Gastroesophageal sphincter (tissue), 3 donors: ENCODE measurements at regions not wholly inside any gene's neighbourhood (a gene's known extent, or its start where the extent isn't known, plus 50 kb on each side); places are given as distances from the start of the nearest gene placed in this dataset.

ENCODE experiments used
- POLR2A ChIP-seq, 2 donors: fragments of 450-650 bp; IDR thresholded peaks; one replicate each; pipeline ENCODE4 v1.6.1; 2017; ENCODE audit warnings: antibody characterized with exemption in 2 of 2, mild to moderate bottlenecking in 2 of 2, moderate library complexity in 1 of 2
- POLR2AphosphoS5 ChIP-seq: sonication (generic); formaldehyde crosslinking; IDR thresholded peaks from one replicate; pipeline ENCODE4 v1.6.1; 2017; ENCODE audit warnings: antibody characterized with exemption
- TF ChIP-seq, protein P1 (sequence below), 4 experiments: fragments of 200-600 bp in 2 of 4; fragments of 450-650 bp in 2 of 4; sonication (generic) in 1 of 4; IDR thresholded peaks; one replicate each; pipeline ENCODE4 v1.5.1; 2017 to 2019; ENCODE audit warnings: antibody characterized with exemption in 4 of 4, mild to moderate bottlenecking in 2 of 4, moderate library complexity in 2 of 4

DNA sequence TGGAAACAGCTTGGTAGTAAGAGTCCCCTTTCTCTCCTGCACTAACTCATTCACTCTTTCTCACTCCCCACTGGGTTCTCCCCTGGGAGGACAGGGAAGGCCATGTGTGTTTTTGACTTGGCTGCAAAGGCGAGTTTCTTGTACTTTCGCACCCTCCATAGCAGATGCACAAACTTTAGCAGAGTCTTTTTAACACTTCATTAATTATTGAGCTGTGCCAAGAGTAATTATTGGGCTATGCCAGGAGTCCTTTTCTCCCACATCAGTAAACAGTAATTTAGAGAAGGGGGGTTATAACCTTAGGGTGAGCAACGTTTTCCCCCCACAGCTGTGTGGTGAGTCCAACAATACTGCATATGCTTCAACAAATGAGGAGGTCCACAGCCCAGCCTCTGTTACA lies 224.4 kb upstream of the ATP11B start:
- TF ChIP-seq, protein P1, sequence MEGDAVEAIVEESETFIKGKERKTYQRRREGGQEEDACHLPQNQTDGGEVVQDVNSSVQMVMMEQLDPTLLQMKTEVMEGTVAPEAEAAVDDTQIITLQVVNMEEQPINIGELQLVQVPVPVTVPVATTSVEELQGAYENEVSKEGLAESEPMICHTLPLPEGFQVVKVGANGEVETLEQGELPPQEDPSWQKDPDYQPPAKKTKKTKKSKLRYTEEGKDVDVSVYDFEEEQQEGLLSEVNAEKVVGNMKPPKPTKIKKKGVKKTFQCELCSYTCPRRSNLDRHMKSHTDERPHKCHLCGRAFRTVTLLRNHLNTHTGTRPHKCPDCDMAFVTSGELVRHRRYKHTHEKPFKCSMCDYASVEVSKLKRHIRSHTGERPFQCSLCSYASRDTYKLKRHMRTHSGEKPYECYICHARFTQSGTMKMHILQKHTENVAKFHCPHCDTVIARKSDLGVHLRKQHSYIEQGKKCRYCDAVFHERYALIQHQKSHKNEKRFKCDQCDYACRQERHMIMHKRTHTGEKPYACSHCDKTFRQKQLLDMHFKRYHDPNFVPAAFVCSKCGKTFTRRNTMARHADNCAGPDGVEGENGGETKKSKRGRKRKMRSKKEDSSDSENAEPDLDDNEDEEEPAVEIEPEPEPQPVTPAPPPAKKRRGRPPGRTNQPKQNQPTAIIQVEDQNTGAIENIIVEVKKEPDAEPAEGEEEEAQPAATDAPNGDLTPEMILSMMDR (IDR thresholded peaks at IDR 0.05): no peak
- TF ChIP-seq POLR2AphosphoS5 (no peak), POLR2A (IDR thresholded peaks at IDR 0.05) (no peak)
